Trophoblast cell (in vitro differentiated cells and primary cell): ENCODE measurements at regions not wholly inside any gene's neighbourhood (a gene's known extent, or its start where the extent isn't known, plus 50 kb on each side); places are given as distances from the start of the nearest gene placed in this dataset.

Source experiments
- DNase-seq, 2 donors: peaks; one replicate each; pipeline ENCODE4 v3.0.0-alpha.2; 2016
- H2AFZ ChIP-seq: 2 replicates; pipeline ENCODE4 v1.6.1; 2013; ENCODE audit warnings: low read length, moderate library complexity, mild to moderate bottlenecking; ENCODE audit not compliant: insufficient read depth, poor library complexity
- H2AK5ac ChIP-seq: 2 replicates; pipeline ENCODE4 v1.6.1; 2013; ENCODE audit warnings: mild to moderate bottlenecking, low read length
- H2BK120ac ChIP-seq: 2 replicates; pipeline ENCODE4 v1.6.1; 2013; ENCODE audit warnings: low read length, mild to moderate bottlenecking, moderate library complexity; ENCODE audit not compliant: insufficient read depth, poor library complexity
- H2BK12ac ChIP-seq: 2 replicates; pipeline ENCODE4 v1.6.1; 2013; ENCODE audit warnings: mild to moderate bottlenecking, low read length, moderate library complexity
- H2BK5ac ChIP-seq: 2 replicates; pipeline ENCODE4 v1.6.1; 2013; ENCODE audit warnings: low read length, low read depth, moderate library complexity, mild to moderate bottlenecking; ENCODE audit not compliant: poor library complexity
- H3K14ac ChIP-seq: 2 replicates; pipeline ENCODE4 v1.6.1; 2013; ENCODE audit warnings: mild to moderate bottlenecking, low read length
- H3K18ac ChIP-seq: 2 replicates; pipeline ENCODE4 v1.6.1; 2013; ENCODE audit warnings: mild to moderate bottlenecking, low read length
- H3K23ac ChIP-seq: 2 replicates; pipeline ENCODE4 v1.6.1; 2013; ENCODE audit warnings: low read length
- H3K27ac ChIP-seq: 2 replicates; pipeline ENCODE4 v1.5.1; 2013; ENCODE audit warnings: low read depth, mild to moderate bottlenecking, inconsistent platforms, low read length, moderate library complexity
- H3K27me3 ChIP-seq: 2 replicates; pipeline ENCODE4 v1.6.1; 2013; ENCODE audit warnings: inconsistent platforms, mild to moderate bottlenecking, low read length, moderate library complexity; ENCODE audit not compliant: insufficient read depth
- H3K36me3 ChIP-seq, 2 experiments: 1 replicate in 1 of 2; 2 replicates in 1 of 2; pipeline ENCODE4 v1.6.1; 2013; ENCODE audit warnings: low read length in 2 of 2, mild to moderate bottlenecking in 2 of 2, moderate library complexity in 1 of 2; ENCODE audit not compliant: insufficient read depth in 2 of 2, control insufficient read depth in 1 of 2
- H3K4ac ChIP-seq: 2 replicates; pipeline ENCODE4 v1.6.1; 2013; ENCODE audit warnings: low read depth, mild to moderate bottlenecking, low read length, moderate library complexity
- H3K4me1 ChIP-seq, 2 experiments: 1 replicate in 1 of 2; 2 replicates in 1 of 2; pipeline ENCODE4 v1.6.1; 2013; ENCODE audit warnings: low read length in 2 of 2, mild to moderate bottlenecking in 2 of 2, moderate library complexity in 1 of 2; ENCODE audit not compliant: insufficient read depth in 2 of 2, control insufficient read depth in 1 of 2
- H3K4me2 ChIP-seq: 2 replicates; pipeline ENCODE4 v1.6.1; 2013; ENCODE audit warnings: inconsistent platforms, mild to moderate bottlenecking, low read length, moderate library complexity
- H3K4me3 ChIP-seq: 2 replicates; pipeline ENCODE4 v1.5.1; 2013; ENCODE audit warnings: mild to moderate bottlenecking, low read depth, low read length, inconsistent platforms
- H3K79me1 ChIP-seq: one replicate; pipeline ENCODE4 v1.6.1; 2013; ENCODE audit warnings: low read length
- H3K79me2 ChIP-seq: 2 replicates; pipeline ENCODE4 v1.6.1; 2013; ENCODE audit warnings: low read length, mild to moderate bottlenecking; ENCODE audit not compliant: control insufficient read depth, insufficient read depth, poor library complexity
- H3K9ac ChIP-seq: 2 replicates; pipeline ENCODE4 v1.6.1; 2013; ENCODE audit warnings: mild to moderate bottlenecking, low read length
- H3K9me3 ChIP-seq: 2 replicates; pipeline ENCODE4 v1.6.1; 2013; ENCODE audit warnings: low read depth, mild to moderate bottlenecking, control low read depth, inconsistent platforms, low read length; ENCODE audit not compliant: insufficient read depth
- H4K12ac ChIP-seq: 2 replicates; pipeline ENCODE4 v1.6.1; 2013; ENCODE audit warnings: low read depth, mild to moderate bottlenecking, low read length, moderate library complexity
- H4K8ac ChIP-seq: 2 replicates; pipeline ENCODE4 v1.6.1; 2013; ENCODE audit warnings: low read depth, mild to moderate bottlenecking, low read length, moderate library complexity
- H4K91ac ChIP-seq: one replicate; pipeline ENCODE4 v1.6.1; 2013; ENCODE audit warnings: low read depth, mild to moderate bottlenecking, low read length, moderate library complexity
- WGBS: extraction: QIAGEN DNeasy Blood & Tissue Kit; methylation state at CpG from one replicate; pipeline ENCODE4 v1.1.7; 2013; ENCODE audit warnings: missing lambda C conversion rate; ENCODE audit not compliant: insufficient read length, insufficient coverage; ENCODE audit errors: extremely low coverage; 5-methylcytosine and 5-hydroxymethylcytosine counted together

GRCh38 chr5:155750571-155750970 is 576.4 kb upstream of the SGCD start:
- H3K36me3 ChIP-seq = no peaks in the 10 kb centered on the region
- no peak overlapping the region for H2BK12ac ChIP-seq
- no peak overlapping the region for H3K23ac ChIP-seq
- no peak overlapping the region for H2AFZ ChIP-seq
- no peak overlapping the region for H3K4me3 ChIP-seq
- H3K9ac ChIP-seq = no peak overlapping the region
- H4K12ac ChIP-seq = no peak overlapping the region
- no peaks in the 10 kb centered on the region for H3K9me3 ChIP-seq
- no peaks in the 10 kb centered on the region for H3K4me1 ChIP-seq
- no peak overlapping the region for H3K27ac ChIP-seq
- H3K14ac ChIP-seq = no peak overlapping the region
- H3K4me2 ChIP-seq = no peak overlapping the region
- no peak for DNase-seq
- no peak overlapping the region for H4K91ac ChIP-seq
- no peak overlapping the region for H4K8ac ChIP-seq
- no peak overlapping the region for H3K4ac ChIP-seq
- H2AK5ac ChIP-seq = no peak overlapping the region
- no peaks in the 10 kb centered on the region for H3K79me2 ChIP-seq
- no peaks in the 10 kb centered on the region for H3K27me3 ChIP-seq
- no peak overlapping the region for H2BK120ac ChIP-seq
- no peaks in the 10 kb centered on the region for H3K79me1 ChIP-seq
- no peak overlapping the region for H3K18ac ChIP-seq
- H2BK5ac ChIP-seq = no peak overlapping the region

DNA sequence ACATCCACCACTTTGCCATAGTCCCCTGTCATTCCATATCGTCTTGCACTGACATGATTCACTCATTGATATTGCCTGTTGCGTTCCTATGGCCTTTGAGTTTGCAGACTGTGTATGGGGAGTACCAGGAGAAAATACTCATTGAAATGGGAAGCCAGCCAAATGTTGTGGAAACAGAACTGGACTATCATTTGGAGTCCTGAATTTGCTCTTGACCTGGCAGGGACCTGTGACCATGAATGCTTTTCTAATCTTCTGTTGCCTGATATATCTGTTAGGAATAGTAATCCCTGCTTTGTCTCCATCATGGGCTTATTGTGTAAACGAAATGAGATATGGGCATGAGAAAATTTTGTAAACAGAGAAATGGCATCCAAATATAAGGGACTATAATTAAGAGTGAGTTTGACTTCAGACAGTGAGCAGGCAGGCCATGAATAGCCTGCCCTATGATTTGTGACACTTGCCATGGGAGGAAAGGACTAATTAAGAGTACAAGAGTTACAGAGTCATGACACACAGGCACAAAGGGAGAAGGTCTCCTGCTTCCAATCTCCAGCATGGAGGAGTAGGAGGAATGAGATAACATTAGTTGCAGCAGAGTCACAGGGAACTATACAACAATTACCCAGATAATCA is 572.9 kb upstream of the SGCD start:
- no peak overlapping the region for H2AK5ac ChIP-seq
- H4K12ac ChIP-seq = no peak overlapping the region
- no peak overlapping the region for H3K23ac ChIP-seq
- no peak for DNase-seq
- no peaks in the 10 kb centered on the region for H3K79me2 ChIP-seq
- no peak overlapping the region for H2AFZ ChIP-seq
- no peak overlapping the region for H3K18ac ChIP-seq
- no peak overlapping the region for H3K4me2 ChIP-seq
- no peak overlapping the region for H3K9ac ChIP-seq
- H2BK5ac ChIP-seq = no peak overlapping the region
- no peak overlapping the region for H3K4me3 ChIP-seq
- H4K91ac ChIP-seq = no peak overlapping the region
- WGBS = no CpG with 5 or more reads among the region's 3 CpGs
- H3K4ac ChIP-seq = no peak overlapping the region
- H2BK12ac ChIP-seq = no peak overlapping the region
- no peak overlapping the region for H4K8ac ChIP-seq
- H3K27me3 ChIP-seq = no peaks in the 10 kb centered on the region
- no peaks in the 10 kb centered on the region for H3K79me1 ChIP-seq
- peaks cover 2% of the 10 kb centered on the region for H3K9me3 ChIP-seq
- H3K14ac ChIP-seq = no peak overlapping the region
- no peaks in the 10 kb centered on the region for H3K36me3 ChIP-seq
- no peak overlapping the region for H2BK120ac ChIP-seq
- no peaks in the 10 kb centered on the region for H3K4me1 ChIP-seq
- H3K27ac ChIP-seq = no peak overlapping the region

DNA sequence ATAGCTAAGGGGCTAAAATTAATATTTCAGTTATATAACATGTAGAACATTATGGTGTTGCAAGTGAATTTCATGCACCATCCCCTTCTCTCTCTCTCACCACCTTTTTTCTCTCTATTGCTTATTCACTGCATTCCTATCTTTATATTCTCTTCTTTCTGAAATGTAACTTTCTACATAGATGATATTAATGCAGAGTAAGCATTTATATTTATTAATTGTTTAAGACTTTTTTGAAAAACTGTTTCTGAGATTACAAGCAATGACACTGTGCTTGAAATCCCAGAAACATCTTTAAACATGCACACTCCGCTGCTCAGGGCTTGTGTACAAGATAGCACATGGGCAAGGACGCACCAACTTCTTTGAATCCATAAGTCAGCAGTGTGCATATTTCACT is 567.7 kb upstream of the SGCD start:
- H4K91ac ChIP-seq = no peak overlapping the region
- H3K4me3 ChIP-seq = no peak overlapping the region
- H3K18ac ChIP-seq = no peak overlapping the region
- H3K27ac ChIP-seq = no peak overlapping the region
- H2BK120ac ChIP-seq = no peak overlapping the region
- no peak overlapping the region for H3K9ac ChIP-seq
- H2AK5ac ChIP-seq = no peak overlapping the region
- no peak overlapping the region for H4K12ac ChIP-seq
- no peaks in the 10 kb centered on the region for H3K27me3 ChIP-seq
- no peak overlapping the region for H3K23ac ChIP-seq
- H3K14ac ChIP-seq = no peak overlapping the region
- H2BK5ac ChIP-seq = no peak overlapping the region
- peaks cover 6% of the 10 kb centered on the region for H3K9me3 ChIP-seq
- no peaks in the 10 kb centered on the region for H3K79me2 ChIP-seq
- H3K4ac ChIP-seq = no peak overlapping the region
- H2AFZ ChIP-seq = no peak overlapping the region
- no CpG with 5 or more reads among the region's 2 CpGs for WGBS
- no peak overlapping the region for H4K8ac ChIP-seq
- no peaks in the 10 kb centered on the region for H3K79me1 ChIP-seq
- H3K36me3 ChIP-seq = no peaks in the 10 kb centered on the region
- no peak overlapping the region for H2BK12ac ChIP-seq
- no peaks in the 10 kb centered on the region for H3K4me1 ChIP-seq
- no peak for DNase-seq
- H3K4me2 ChIP-seq = no peak overlapping the region

GRCh38 chr5:155759984-155760383 is 567.0 kb upstream of the SGCD start:
- H2BK5ac ChIP-seq = no peak overlapping the region
- no peak overlapping the region for H2BK12ac ChIP-seq
- no peak overlapping the region for H4K91ac ChIP-seq
- H3K9ac ChIP-seq = no peak overlapping the region
- no peaks in the 10 kb centered on the region for H3K36me3 ChIP-seq
- H3K79me2 ChIP-seq = no peaks in the 10 kb centered on the region
- no peak for DNase-seq
- no peak overlapping the region for H3K18ac ChIP-seq
- H3K27me3 ChIP-seq = no peaks in the 10 kb centered on the region
- H2AFZ ChIP-seq = no peak overlapping the region
- H3K14ac ChIP-seq = no peak overlapping the region
- no peak overlapping the region for H3K23ac ChIP-seq
- no peak overlapping the region for H4K12ac ChIP-seq
- H2AK5ac ChIP-seq = no peak overlapping the region
- no peak overlapping the region for H3K4ac ChIP-seq
- H2BK120ac ChIP-seq = no peak overlapping the region
- no peak overlapping the region for H4K8ac ChIP-seq
- H3K4me2 ChIP-seq = no peak overlapping the region
- no peak overlapping the region for H3K4me3 ChIP-seq
- no peaks in the 10 kb centered on the region for H3K79me1 ChIP-seq
- H3K4me1 ChIP-seq = no peaks in the 10 kb centered on the region
- H3K27ac ChIP-seq = no peak overlapping the region
- peaks cover 6% of the 10 kb centered on the region for H3K9me3 ChIP-seq
